NCI-H2171 treated with DMSO at 0.1 percent for 48 hours (cell line): ENCODE measurements at regions not wholly inside any gene's neighbourhood (a gene's known extent, or its start where the extent isn't known, plus 50 kb on each side); places are given as distances from the start of the nearest gene placed in this dataset.
A peak's percentile ranks its signal among the peaks of the same experiment; 100 is the strongest.

Source experiments
- DNase-seq: peaks from one replicate; lab custom pipeline; 2025; lab: John Stamatoyannopoulos, UW

- no peak for DNase-seq
These were observed 85.2 kb upstream of the PRR23E start for GRCh38 chr3:127107491-127108375.

DNA sequence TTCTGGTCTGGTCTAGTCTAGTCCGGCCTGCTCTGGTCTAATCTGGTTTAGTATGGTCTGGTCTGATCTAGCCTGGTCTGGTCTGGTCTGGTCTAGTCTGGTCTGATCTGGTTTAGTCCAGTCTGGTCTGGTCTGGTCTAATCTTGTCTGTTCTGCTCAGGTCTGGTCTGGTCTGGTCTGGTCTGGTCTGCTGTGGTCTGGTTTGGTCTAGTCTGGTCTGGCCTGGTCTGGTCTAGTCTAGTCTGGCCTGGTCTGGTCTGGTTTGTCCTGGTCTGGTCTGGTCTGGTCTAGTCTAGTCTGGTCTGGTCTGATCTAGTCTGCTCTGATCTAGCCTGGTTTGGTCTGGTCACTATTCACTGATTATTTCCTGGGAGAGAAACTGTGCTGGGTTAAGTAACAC, 84.1 kb upstream of the PRR23E start:
- no peak for DNase-seq

- DNase-seq, result no peak
These were observed 81.8 kb upstream of the PRR23E start for GRCh38 chr3:127110982-127111693.

DNA sequence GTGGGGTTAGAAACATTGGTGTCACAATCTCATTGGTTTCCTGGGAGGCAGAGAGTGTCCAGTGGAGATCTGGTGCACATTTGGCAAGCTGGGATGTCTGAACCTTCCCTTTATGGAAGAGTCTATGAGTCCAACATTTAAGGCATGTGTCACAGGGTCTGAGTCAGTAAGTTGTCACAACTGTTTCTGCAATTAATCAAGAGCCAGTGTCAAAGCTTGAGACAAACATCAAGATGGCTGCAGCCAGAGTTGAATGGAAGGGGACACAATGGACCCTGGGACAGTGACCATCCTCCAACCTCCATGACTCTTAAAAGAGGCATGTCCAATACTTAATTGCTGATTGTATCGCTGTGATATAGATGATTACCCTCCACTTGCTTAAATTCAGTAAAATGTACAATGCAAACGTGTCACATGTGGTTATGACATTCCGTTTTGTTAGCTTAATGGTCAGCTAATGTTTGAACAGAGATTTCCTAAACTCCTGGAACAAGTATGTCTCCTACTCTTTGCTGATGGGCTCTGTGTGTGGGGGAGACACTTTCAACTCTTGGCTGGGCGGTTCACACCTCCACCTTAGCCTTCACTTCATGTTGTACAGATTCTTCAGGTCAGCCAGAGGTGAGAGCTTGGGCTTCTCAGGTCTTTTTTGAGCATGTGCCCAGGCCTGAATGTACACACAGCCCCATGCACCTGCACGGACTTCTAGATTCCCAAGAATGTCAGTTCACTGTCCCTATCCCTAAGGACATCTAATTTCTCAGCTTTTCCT, 79.9 kb upstream of the PRR23E start:
- no peak for DNase-seq

DNA sequence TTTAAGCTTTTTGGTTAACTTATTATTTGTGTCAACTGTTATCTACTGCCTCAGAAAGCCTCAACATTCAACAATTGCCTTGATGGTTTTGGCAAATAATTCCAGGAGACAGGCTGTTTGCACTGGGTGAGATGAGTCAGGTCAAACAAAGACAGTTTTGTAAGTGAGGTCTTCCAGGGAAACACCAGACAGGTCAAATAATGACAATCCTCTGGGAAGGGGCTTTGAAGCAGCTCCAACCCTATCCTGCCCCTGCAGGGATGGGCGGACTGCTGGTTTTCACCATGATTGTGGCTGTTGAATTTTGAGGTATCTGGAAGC, 79.4 kb upstream of the PRR23E start:
- no peak for DNase-seq

DNA sequence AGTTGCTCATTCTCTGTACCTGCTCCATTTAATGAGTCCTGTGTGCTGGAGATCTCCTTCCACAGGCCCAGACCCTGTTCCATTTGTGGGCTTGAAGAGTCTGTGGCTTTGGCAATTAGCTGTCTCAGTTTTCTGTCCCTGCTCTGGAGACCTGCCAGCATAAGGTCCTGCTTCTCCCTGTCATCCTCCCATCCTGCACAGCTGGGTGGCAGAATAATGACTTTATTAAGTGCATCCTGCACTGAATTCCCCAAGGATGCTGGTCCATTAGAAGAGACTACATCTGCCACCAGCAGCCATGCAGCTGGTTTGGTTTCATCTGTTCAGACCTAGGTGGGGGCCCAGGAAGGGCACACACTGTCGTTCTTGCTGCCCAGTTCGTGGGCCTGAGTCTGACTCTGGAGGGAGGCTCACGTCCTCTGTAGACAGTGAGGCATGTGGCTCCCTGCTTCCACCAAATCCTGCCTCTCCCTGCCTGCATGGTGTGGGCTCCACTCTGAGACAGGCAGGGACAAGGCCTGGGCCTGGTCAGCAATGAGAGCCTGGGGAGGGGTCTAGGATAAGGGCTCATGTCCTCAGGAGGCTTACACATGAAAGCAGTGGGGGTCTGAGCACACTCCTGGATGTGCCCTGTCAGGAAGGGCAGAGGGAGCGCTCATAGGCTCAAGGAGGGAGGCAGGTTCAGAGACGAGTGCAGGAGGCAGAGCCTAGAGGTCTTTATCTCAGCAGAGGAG, 78.4 kb upstream of the PRR23E start:
- peak; percentile 80 for DNase-seq

DNA sequence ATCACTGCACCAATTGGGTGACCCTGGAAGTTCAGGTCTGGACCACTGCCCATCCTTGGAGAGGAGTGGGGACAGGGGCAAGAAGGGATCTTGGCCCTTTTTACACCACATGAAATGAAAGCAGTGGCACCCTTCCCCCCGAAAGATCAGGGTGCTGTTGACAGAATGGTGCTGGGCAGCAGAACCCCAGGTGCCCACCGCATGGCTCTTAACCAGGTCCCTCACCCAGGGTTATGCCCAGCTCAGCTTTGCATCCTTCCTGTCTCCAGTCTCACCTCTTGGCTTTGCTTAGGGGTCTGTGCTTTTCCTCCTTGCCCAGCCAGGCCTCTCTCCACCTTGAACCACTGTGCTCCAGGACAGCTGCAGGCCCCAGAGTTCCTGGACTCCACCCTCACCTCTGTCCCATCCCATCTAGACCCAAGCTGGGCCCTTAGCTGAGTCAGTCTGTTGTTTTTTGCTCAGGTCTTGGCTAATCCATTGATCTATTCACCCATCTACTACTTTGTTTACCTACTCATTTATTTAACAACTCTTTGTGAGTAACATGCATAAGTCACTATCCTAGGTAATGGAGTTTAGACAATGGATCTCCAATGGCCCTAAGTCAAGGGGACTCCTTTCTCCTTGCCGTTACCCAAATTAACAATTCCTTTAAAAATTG, 77.1 kb upstream of the PRR23E start:
- DNase-seq, result no peak

GRCh38 chr3:127118366-127118765, 74.6 kb upstream of the PRR23E start:
- DNase-seq, result no peak

GRCh38 chr3:127119693-127120464, 73.1 kb upstream of the PRR23E start:
- DNase-seq, result no peak

DNA sequence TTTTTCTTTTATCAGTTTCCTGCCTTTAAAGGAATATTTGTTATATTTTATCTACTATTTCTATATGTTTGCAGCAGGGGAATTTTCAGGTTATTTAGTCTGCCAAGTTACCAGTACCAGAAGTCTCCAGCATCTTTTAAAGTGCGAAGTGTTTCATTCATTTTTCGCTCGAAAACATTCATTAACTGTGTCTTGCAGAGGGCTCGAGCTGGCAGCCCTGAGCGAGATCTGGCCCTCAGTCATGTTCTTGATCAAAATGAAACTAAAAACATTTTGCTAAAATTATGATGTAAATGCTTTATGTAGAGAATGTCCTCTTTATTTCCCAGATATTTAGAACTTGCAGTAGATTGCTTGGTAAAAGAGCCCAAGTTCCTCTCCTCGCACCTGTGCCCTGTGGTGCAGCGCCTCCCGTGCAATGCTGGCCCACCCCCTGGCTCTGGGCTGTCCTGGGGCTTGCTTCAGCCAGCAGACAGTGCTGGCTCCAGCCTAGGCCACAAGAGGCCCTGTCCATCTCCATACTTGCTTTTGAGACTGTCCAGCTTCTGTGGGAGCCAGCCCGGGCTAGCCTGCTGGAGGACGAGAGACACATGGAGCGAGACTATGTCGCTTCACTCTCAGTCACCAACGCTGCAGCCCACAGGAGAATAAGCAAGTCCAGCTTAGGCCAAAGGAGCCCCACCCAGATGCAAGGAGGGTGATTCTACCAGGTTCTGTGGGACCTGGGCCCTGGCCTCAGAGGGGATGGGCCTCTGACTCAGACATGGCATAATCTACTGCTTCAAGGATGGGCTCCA, 71.9 kb upstream of the PRR23E start:
- DNase-seq, result no peak

- DNase-seq, result no peak
These were observed 71.0 kb upstream of the PRR23E start for GRCh38 chr3:127121885-127122284.

DNA sequence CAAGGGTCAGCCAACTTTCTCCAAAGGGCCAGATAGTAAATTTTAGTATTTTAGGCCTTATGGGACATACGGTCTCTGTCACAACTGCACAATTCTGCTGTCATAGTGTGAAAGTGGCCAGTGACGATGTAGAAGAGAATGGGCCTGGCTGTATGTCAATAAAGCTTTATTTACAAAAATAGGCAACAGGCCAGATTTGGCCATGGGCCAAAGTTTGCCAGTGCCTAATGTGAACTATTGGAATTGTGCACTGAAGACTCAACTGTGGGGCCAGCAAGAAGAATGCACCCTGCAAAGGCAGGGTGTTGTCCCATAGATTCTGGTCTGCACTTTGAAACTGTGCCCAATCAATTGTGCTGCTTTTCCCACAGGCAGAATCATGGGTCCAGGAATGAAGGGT, 69.4 kb upstream of the PRR23E start:
- no peak for DNase-seq

DNA sequence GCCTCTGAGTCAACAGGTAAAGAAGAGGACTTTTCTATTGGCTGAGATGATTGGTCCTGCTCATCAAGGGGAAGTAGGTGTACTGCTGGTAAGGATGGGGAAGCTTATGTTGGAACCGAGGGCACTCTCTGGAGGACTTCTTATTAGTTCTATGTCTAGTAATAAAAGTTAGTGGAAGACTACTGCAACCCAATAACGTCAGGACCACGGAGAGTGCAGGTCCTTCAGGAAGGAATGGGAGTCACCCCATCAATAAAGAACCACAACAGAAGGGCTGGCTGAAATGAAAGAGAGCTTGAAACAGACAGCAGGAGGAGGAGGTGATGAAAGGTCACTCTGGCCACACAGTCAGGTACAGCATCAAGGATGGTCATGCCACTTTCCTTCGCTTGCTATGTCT, 68.8 kb upstream of the PRR23E start:
- no peak for DNase-seq

DNA sequence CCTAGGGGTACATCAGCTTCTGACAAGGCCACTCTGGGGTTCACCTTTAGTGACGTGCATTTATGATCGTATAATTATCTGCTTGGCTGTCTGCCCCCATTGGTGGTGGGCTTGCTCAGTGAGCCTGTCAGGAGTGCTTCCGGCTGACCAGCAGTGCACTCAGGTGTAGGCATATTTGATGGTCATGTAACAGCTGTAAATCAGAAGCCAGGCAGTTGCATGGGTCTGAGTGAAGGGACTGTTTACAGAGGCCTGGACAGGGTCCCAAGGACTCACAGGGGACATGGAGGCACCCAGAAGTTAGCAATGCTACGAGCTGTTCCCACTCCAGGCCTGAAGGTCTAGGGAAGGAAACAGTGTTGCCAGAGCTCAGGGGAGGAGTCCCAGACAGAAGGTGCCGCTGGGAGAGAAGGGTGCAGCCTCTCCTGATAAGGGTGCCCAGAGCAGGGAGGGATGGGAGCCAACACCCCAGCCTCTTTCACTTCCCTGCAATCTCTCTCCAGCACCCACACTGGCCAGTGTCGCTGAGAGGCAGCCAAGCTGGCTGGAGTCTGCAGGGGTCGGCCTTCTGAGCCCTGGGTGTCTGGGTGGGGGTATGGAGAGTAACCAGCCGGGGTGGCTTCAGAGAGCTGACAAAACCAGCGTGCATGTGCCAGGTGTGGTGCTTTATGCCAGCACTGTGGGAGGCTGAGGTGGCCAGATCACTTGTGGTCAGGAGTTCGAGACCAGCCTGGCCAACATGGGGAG, 61.3 kb upstream of the PRR23E start:
- no peak for DNase-seq

- DNase-seq, result no peak
These were observed 60.1 kb upstream of the PRR23E start for GRCh38 chr3:127132876-127133275.

DNA sequence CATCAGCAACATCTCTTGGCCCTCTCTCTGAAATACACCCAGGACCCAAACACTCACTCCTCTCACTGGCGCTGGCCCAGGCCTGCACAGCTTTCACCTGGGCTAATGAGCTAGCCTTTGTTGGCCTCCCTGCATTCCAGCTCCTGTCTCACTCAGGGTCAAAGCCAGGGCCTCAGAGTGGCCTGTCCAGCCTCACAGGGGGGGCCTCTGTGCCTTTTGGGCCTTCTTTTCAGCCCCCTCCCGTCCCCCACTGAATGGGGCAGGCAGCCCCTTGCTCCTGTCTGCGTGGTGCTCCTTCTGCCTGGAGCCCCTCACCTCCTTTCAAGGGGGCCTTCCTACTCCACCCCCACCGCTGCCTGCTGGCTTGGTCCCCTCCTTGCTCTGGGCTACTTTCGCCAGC, 59.0 kb upstream of the PRR23E start:
- DNase-seq, result no peak

- no peak for DNase-seq
These were observed 58.5 kb upstream of the PRR23E start for GRCh38 chr3:127134466-127134865.

DNA sequence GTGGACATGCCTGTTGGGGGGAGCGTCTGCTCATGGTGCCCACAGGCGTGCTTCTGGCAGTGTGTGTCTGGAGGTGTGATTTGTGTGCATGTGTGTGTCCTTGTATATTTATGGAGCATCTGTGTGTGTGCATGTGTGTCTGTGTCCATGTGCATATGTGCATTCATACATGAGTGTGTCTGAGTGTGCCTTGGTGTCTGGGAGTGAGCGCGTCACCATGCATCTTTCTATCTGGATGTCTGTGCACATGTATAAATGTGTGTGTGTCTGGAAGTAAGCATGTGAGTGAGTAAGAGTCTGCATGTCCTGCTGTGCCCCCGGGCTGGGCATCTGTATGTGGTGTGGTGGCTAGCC, 58.1 kb upstream of the PRR23E start:
- no peak for DNase-seq

GRCh38 chr3:127135241-127136023, 57.5 kb upstream of the PRR23E start:
- peak; percentile 79 for DNase-seq
